SK-N-SH (cell line): ENCODE measurements at regions not wholly inside any gene's neighbourhood (a gene's known extent, or its start where the extent isn't known, plus 50 kb on each side); places are given as distances from the start of the nearest gene placed in this dataset.

Experiments used
- CTCF ChIA-PET: fragments of 300-600, 350-600 bp; formaldehyde crosslinking; extraction: SDS; loops from one replicate; lab custom pipeline; 2021; lab: Yijun Ruan, JAX
- POLR2A ChIA-PET: fragments of 350-600 bp; sonication (Branson Sonifier 250); formaldehyde crosslinking; extraction: SDS; loops from one replicate; lab custom pipeline; 2020; ENCODE audit warnings: antibody characterized with exemption, inconsistent platforms; lab: Yijun Ruan, JAX
- DNase-seq: peaks from one replicate; pipeline ENCODE4 v3.0.0; 2012
- H2AFZ ChIP-seq: fragments of 200-600 bp; sonication (generic); 2 replicates; pipeline ENCODE4 v1.8.1; 2016; ENCODE audit warnings: antibody characterized with exemption, mild to moderate bottlenecking, low read depth
- H3F3A ChIP-seq: fragments of 200-600 bp; sonication (generic); replicated peaks from 2 replicates; pipeline ENCODE3; 2016; ENCODE audit warnings: antibody characterized with exemption, mild to moderate bottlenecking; ENCODE audit not compliant: insufficient read depth
- H3K27ac ChIP-seq, 2 experiments: fragments of 200-500 bp in 1 of 2; fragments of 200-600 bp in 1 of 2; sonication (Bioruptor generic) in 1 of 2; sonication (generic), shearing (Covaris generic) in 1 of 2; 2 replicates each; pipeline versions ENCODE4 v1.5.1 to v1.6.1; 2014 to 2016; ENCODE audit warnings: low read depth in 2 of 2, inconsistent platforms in 1 of 2, low read length in 1 of 2, mild to moderate bottlenecking in 1 of 2, mixed read lengths in 1 of 2
- H3K27me3 ChIP-seq: fragments of 200-600 bp; sonication (generic), shearing (Covaris generic); 2 replicates; pipeline ENCODE4 v1.6.1; 2016; ENCODE audit warnings: mixed run types; ENCODE audit not compliant: insufficient read depth
- H3K36me3 ChIP-seq, 2 experiments: fragments of 200-500 bp in 1 of 2; fragments of 200-600 bp in 1 of 2; sonication (Bioruptor generic) in 1 of 2; sonication (generic) in 1 of 2; replicated peaks in 1 of 2; 2 replicates each; pipeline versions ENCODE3 to v1.5.1; 2014 to 2016; ENCODE audit warnings: low read length in 1 of 2, mild to moderate bottlenecking in 1 of 2; ENCODE audit not compliant: insufficient read depth in 2 of 2, control insufficient read depth in 1 of 2
- H3K4me1 ChIP-seq, 2 experiments: fragments of 200-500 bp in 1 of 2; fragments of 200-600 bp in 1 of 2; sonication (Bioruptor generic) in 1 of 2; sonication (generic), shearing (Covaris generic) in 1 of 2; 2 replicates each; pipeline versions ENCODE4 v1.5.1 to v1.6.1; 2014 to 2016; ENCODE audit warnings: low read depth in 1 of 2, low read length in 1 of 2, mixed run types in 1 of 2; ENCODE audit not compliant: insufficient read depth in 2 of 2, control insufficient read depth in 1 of 2
- H3K4me2 ChIP-seq: fragments of 200-600 bp; sonication (generic), shearing (Covaris generic); 2 replicates; pipeline ENCODE4 v1.6.1; 2017; ENCODE audit warnings: mixed run types
- H3K4me3 ChIP-seq, 2 experiments: fragments of 200-500 bp in 1 of 2; fragments of 200-600 bp in 1 of 2; sonication (Bioruptor generic) in 1 of 2; sonication (generic), shearing (Covaris generic) in 1 of 2; 2 replicates each; pipeline versions ENCODE4 v1.5.1 to v1.8.1; 2014 to 2016; ENCODE audit warnings: low read depth in 2 of 2, inconsistent platforms in 1 of 2, low read length in 1 of 2, mild to moderate bottlenecking in 1 of 2, mixed read lengths in 1 of 2, moderate library complexity in 1 of 2
- H3K79me2 ChIP-seq: fragments of 200-600 bp; sonication (generic); 2 replicates; pipeline ENCODE4 v1.8.1; 2017; ENCODE audit warnings: mild to moderate bottlenecking; ENCODE audit not compliant: insufficient read depth
- H3K9ac ChIP-seq: fragments of 200-600 bp; sonication (generic); 2 replicates; pipeline ENCODE4 v1.6.1; 2017; ENCODE audit warnings: mixed run types
- H3K9me2 ChIP-seq: fragments of 200-600 bp; sonication (generic); 2 replicates; pipeline ENCODE4 v1.6.1; 2017; ENCODE audit warnings: mixed run types
- H3K9me3 ChIP-seq: fragments of 200-600 bp; sonication (generic); 2 replicates; pipeline ENCODE4 v1.6.1; 2017; ENCODE audit warnings: mixed run types, mild to moderate bottlenecking, moderate library complexity
- H4K20me1 ChIP-seq: fragments of 200-600 bp; sonication (generic); 2 replicates; pipeline ENCODE4 v1.6.1; 2017; ENCODE audit warnings: mild to moderate bottlenecking, mixed run types; ENCODE audit not compliant: insufficient read depth
- CHD2 ChIP-seq: fragments of 150-350 bp; IDR thresholded peaks from 2 replicates; pipeline ENCODE4 v1.6.1; 2018; ENCODE audit warnings: low read length; ENCODE audit not compliant: partially characterized antibody
- ELF1 ChIP-seq: IDR thresholded peaks from 2 replicates; pipeline ENCODE4 v1.4.0; 2012
- EZH2phosphoT487 ChIP-seq: fragments of 200-600 bp; sonication (generic); IDR thresholded peaks from 2 replicates; pipeline ENCODE4 v1.6.1; 2017; ENCODE audit warnings: low read depth, mixed run types, mild to moderate bottlenecking, antibody characterized with exemption, moderate library complexity, borderline replicate concordance
- FOXJ3 ChIP-seq: sonication (generic); formaldehyde crosslinking; IDR thresholded peaks from 2 replicates; pipeline ENCODE4 v1.5.1; 2020; ENCODE audit warnings: mild to moderate bottlenecking, missing genetic modification reagents
- GABPA ChIP-seq: IDR thresholded peaks from 2 replicates; pipeline ENCODE4 v1.4.0; 2012; ENCODE audit warnings: low read depth, mild to moderate bottlenecking
- GATA2 ChIP-seq: sonication (generic); formaldehyde crosslinking; IDR thresholded peaks from 2 replicates; pipeline ENCODE4 v1.5.0; 2020; ENCODE audit warnings: mild to moderate bottlenecking, missing genetic modification reagents
- IRF3 ChIP-seq: fragments of 150-350 bp; IDR thresholded peaks from 2 replicates; pipeline ENCODE4 v1.6.1; 2016; ENCODE audit warnings: mild to moderate bottlenecking, low read depth, low read length
- JUND ChIP-seq: IDR thresholded peaks from 2 replicates; pipeline ENCODE4 v1.4.0; 2012
- MXI1 ChIP-seq: IDR thresholded peaks from 2 replicates; pipeline ENCODE4 v1.6.1; 2012; ENCODE audit warnings: mild to moderate bottlenecking, low read depth, low read length, improper control_type of control experiment
- NFIC ChIP-seq: IDR thresholded peaks from 2 replicates; pipeline ENCODE4 v1.4.0; 2012; ENCODE audit warnings: borderline replicate concordance
- RAD21 ChIP-seq: IDR thresholded peaks from 2 replicates; pipeline ENCODE4 v1.6.1; 2012; ENCODE audit warnings: mild to moderate bottlenecking, low read length
- REST ChIP-seq: IDR thresholded peaks from 2 replicates; pipeline ENCODE4 v1.6.1; 2012; ENCODE audit warnings: mild to moderate bottlenecking, low read depth, low read length, moderate library complexity
- RFX5 ChIP-seq: IDR thresholded peaks from 2 replicates; pipeline ENCODE4 v1.6.1; 2012; ENCODE audit warnings: mild to moderate bottlenecking, improper control_type of control experiment, low read length
- SIN3A ChIP-seq: IDR thresholded peaks from 2 replicates; pipeline ENCODE4 v1.6.1; 2012; ENCODE audit warnings: low read depth, mild to moderate bottlenecking, low read length, moderate library complexity, borderline replicate concordance
- USF1 ChIP-seq: IDR thresholded peaks from 2 replicates; pipeline ENCODE4 v1.4.0; 2012; ENCODE audit warnings: low read depth, borderline replicate concordance
- ZBTB33 ChIP-seq: IDR thresholded peaks from 2 replicates; pipeline ENCODE4 v1.4.0; 2012; ENCODE audit warnings: low read depth, borderline replicate concordance
- WGBS: methylation state at CpG from one replicate; pipeline ENCODE4 v1.1.6; 2017; ENCODE audit warnings: low lambda C conversion rate; 5-methylcytosine and 5-hydroxymethylcytosine counted together

- Histone ChIP-seq H3K36me3 (no peaks in the 10 kb centered on the region), H3K9me3 (no peaks in the 10 kb centered on the region), H3K27ac (no peak overlapping the region), H3K9ac (no peak overlapping the region), H3K4me3 (no peak overlapping the region), H3F3A (no peaks in the 10 kb centered on the region), H3K9me2 (no peaks in the 10 kb centered on the region)
- 89% methylated on average over 2 of the region's 2 CpGs for WGBS
- no peak for DNase-seq
- CTCF ChIA-PET, result no interaction called here
- no peak for TF ChIP-seq REST
- TF ChIP-seq NFIC, result no peak
- TF ChIP-seq SIN3A, result no peak
- no peak for TF ChIP-seq ELF1
- TF ChIP-seq IRF3, result no peak
- TF ChIP-seq EZH2phosphoT487, result no peak
- no peak for TF ChIP-seq JUND
- no peak for TF ChIP-seq USF1
- TF ChIP-seq RFX5, result no peak
- no peak for TF ChIP-seq ZBTB33
- no peak for TF ChIP-seq CHD2
- no peak for TF ChIP-seq MXI1
- TF ChIP-seq GABPA, result no peak
- TF ChIP-seq RAD21, result no peak
- TF ChIP-seq FOXJ3 (CRISPR knock-in tag), result no peak
- no peak for TF ChIP-seq GATA2 (CRISPR knock-in tag)
- TF ChIP-seq, all 33 proteins: peak for 0
- no peak overlapping the region for H3K4me2 ChIP-seq
- H3K4me1 ChIP-seq, result no peaks in the 10 kb centered on the region
- H3K79me2 ChIP-seq, result no peaks in the 10 kb centered on the region
- H3K27me3 ChIP-seq, result no peaks in the 10 kb centered on the region
- POLR2A ChIA-PET, result no interaction called here
- H2AFZ ChIP-seq, result no peak overlapping the region
- H4K20me1 ChIP-seq, result no peaks in the 10 kb centered on the region
Measured at GRCh38 chr2:145235312-145235711, 715.4 kb upstream of the ZEB2 start.
